Retinal pigment epithelial cell (primary cell): ENCODE measurements at regions not wholly inside any gene's neighbourhood (a gene's known extent, or its start where the extent isn't known, plus 50 kb on each side); places are given as distances from the start of the nearest gene placed in this dataset.

ENCODE experiments used
- DNase-seq: peaks from one replicate; pipeline ENCODE4 v3.0.0-alpha.2; 2010; ENCODE audit warnings: low read depth
- H3K4me3 ChIP-seq: 2 replicates; pipeline ENCODE4 v1.5.1; 2011; ENCODE audit warnings: mild to moderate bottlenecking, low read length, control low read depth, moderate library complexity
- TF ChIP-seq, protein P1 (sequence below): conservative IDR thresholded peaks from 2 replicates; pipeline ENCODE4 v1.5.1; 2011; ENCODE audit warnings: low read depth, low read length, control low read depth, inconsistent platforms

DNA sequence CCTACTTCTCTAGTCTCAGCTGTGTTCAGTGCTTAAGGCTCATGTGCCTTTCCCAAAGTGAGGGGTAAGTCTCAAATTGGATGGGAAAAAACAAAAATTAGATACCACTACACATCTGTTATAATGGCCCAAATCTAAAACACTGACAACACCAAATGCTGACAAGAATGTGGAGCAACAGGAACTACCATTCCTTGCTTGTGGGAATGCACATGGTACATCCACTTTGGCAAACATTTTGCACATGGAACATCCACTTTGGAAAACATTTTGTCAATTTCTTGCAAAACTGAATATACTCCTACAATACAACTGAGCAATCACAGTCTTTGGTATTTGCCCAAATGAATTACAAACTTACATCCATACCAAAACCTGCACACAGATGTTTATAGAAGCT lies 109.3 kb downstream of the TENT5A start:
- no peak overlapping the region for H3K4me3 ChIP-seq
- TF ChIP-seq, protein P1, sequence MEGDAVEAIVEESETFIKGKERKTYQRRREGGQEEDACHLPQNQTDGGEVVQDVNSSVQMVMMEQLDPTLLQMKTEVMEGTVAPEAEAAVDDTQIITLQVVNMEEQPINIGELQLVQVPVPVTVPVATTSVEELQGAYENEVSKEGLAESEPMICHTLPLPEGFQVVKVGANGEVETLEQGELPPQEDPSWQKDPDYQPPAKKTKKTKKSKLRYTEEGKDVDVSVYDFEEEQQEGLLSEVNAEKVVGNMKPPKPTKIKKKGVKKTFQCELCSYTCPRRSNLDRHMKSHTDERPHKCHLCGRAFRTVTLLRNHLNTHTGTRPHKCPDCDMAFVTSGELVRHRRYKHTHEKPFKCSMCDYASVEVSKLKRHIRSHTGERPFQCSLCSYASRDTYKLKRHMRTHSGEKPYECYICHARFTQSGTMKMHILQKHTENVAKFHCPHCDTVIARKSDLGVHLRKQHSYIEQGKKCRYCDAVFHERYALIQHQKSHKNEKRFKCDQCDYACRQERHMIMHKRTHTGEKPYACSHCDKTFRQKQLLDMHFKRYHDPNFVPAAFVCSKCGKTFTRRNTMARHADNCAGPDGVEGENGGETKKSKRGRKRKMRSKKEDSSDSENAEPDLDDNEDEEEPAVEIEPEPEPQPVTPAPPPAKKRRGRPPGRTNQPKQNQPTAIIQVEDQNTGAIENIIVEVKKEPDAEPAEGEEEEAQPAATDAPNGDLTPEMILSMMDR = no peak
- DNase-seq = no peak

DNA sequence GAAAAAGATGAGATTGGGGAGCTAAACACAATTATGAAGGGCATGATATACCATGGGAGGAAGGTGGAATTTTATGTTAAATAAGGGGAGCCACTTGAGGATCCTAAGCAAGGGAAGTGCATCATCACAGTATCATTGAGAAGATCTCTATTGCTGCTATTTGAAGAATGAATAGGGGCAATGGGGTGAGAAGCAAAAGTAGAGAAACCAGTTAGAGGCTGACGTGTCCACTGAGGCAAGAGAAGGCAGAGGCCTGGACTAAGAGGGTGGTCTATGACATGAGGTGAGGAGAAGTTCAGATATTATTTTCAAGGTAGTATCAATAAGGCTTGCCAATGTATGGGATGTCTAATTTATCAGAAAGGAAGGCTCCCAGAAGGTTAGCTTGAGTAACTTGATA lies 111.6 kb downstream of the TENT5A start:
- TF ChIP-seq, protein P1 = no peak
- no peak overlapping the region for H3K4me3 ChIP-seq
- DNase-seq = no peak

DNA sequence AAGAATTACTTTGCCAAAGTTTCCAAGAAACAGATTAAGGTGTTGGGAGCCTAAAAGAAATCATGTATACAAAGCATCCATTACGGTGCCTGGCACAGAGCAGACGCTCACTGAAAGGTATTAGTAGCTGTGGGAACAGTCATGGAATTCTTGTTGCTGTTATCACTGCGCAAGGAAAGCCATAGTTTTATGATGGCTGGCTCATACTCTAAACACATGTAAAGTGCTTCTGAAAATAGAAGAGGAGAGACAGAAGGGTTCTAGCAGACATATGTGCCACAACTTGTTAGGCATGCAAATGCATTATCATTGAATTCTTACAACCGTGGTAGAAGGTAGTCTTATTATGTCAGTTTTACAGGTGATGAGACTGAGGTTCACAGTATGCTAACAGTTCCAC lies 112.4 kb downstream of the TENT5A start:
- TF ChIP-seq, protein P1 = no peak
- DNase-seq = no peak
- H3K4me3 ChIP-seq = no peak overlapping the region

DNA sequence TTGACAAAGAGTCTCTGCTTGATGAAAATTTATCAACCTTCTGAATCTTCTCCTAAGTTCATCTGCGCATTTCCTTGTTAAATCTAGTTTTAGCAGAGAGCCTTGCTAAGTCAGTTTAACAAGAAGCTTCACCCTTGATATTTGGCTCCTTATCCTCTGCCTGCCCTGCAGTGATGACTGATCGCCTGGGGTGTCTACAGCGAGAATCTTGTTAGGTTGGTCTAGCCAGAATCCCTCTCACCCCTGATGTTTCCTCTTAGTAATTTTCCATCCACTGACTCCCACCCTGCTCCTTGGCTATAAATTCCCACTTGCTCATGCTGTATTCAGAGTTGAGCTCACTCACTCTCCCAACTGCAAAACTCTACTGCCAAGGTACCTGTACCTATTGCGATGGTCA lies 114.1 kb downstream of the TENT5A start:
- DNase-seq = no peak
- TF ChIP-seq, protein P1 = no peak
- no peak overlapping the region for H3K4me3 ChIP-seq

DNA sequence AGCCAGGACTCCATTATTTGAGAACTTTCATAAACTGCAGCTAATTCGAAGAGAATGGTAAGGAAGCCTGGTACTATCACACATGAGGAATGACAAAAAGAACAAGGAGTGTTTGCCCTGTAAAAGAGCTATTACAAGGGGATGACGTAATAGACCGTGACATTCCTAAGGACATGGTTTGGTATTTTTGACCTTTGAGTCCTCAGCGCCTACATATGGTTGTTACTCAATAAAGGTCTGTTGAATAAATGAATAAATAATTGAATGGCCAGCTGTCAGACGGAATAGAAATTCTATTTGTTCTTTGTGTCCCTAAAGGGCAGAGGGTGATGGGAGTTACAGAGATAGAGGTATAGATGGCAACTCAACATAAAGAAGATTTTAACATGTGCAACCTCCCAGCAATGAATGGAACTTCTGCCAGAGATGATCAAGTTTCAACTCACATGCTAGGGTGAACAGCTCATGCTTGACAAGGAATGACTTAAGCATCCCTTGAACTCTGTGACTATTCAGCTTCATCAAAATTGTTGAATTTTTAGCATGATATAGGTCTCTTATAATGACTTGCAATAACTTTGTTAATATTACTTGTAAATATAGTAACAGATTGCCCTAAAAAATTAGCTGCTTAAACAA lies 115.4 kb downstream of the TENT5A start:
- TF ChIP-seq, protein P1 = no peak
- no peak for DNase-seq
- no peak overlapping the region for H3K4me3 ChIP-seq

DNA sequence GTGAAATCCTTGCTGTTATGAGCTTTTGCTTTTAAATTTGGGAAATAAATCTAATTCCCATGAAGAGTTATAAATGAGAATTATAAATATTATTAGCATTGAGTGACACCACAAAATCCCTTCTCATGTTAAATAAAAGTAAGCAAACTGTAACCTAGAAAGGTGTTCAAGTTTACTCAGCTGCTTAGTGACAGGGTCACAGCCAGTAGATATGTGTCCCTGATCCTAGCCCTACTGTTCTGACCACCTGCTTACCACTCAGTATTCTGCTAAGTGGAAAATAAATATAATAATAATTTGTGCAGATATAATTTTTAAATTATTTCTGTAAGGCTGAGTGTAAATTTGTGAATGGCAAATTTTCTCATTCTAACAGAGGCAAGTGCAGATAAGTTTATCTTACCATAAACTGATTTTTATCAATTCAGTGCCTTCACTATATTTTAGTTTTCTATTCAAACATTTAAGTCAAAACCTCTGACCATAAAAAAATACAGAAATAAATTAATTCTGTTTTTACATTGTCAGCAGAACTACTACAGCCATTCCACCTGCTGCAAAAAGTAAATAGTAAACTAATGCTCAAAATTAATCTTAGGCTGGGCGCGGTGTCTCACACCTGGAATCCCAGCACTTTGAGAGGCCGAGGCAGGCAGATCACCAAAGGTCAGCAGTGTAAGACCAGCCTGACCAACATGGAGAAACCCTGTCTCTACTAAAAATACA lies 118.2 kb downstream of the TENT5A start:
- TF ChIP-seq, protein P1 = no peak
- H3K4me3 ChIP-seq = no peak overlapping the region
- DNase-seq = no peak

DNA sequence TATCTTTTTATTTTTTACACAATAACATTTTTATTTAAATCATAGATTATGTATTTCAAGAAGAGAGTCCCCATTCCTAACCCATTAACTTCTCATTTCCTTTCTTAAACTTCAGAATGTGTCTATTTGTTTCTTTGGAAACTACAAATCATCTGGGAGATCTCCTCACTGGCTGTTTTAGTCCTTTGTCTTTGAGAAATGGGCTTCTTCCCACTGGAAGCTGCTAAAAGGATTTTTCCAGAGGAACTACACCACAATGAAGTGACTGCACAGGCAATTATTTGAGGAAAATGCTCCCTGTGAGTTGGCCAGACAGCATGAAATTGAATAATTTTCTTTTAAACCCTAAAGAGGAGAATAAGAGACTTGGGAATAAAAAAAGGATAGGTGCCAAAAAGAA lies 119.1 kb downstream of the TENT5A start:
- no peak overlapping the region for H3K4me3 ChIP-seq
- TF ChIP-seq, protein P1 = no peak
- DNase-seq = no peak
